ENCODE measurements at regions not wholly inside any gene's neighbourhood (a gene's known extent, or its start where the extent isn't known, plus 50 kb on each side); places are given as distances from the start of the nearest gene placed in this dataset.

- 83 to 87% methylated on average over 17 of the region's 17 CpGs for WGBS, 2 donors
- no peak overlapping the region for H3K4me3 ChIP-seq (ENCODE audit: low read depth, poor library complexity, severe bottlenecking)
- TF ChIP-seq POLR2A (IDR thresholded peaks at IDR 0.05) = no peak
- TF ChIP-seq CTCF (IDR thresholded peaks at IDR 0.05) = no peak
- intact Hi-C loops (cut with DNase I; ENCODE audit: low total_unique reads) = no loop called here
- DNase-seq (ENCODE audit: low spot score in 2 of 2) = no peak
These were observed 396.6 kb downstream of the NPHP4 start for GRCh38 chr1:5595531-5596170.

GRCh38 chr1:5594056-5594956 is 397.9 kb downstream of the NPHP4 start:
- H3K4me3 ChIP-seq (ENCODE audit: low read depth, poor library complexity, severe bottlenecking) = no peak overlapping the region
- 76 to 77% methylated on average over 18 of the region's 18 CpGs for WGBS, 2 donors
- intact Hi-C loops (cut with DNase I; ENCODE audit: low total_unique reads) = no loop called here
- peak in 1 of 2 donors; percentile 71 for DNase-seq (ENCODE audit: low spot score in 2 of 2)
- no peak for TF ChIP-seq POLR2A (IDR thresholded peaks at IDR 0.05)
- no peak for TF ChIP-seq CTCF (IDR thresholded peaks at IDR 0.05)

GRCh38 chr1:5590717-5591116 is 401.5 kb downstream of the NPHP4 start:
- no peak overlapping the region for H3K4me3 ChIP-seq (ENCODE audit: low read depth, poor library complexity, severe bottlenecking)
- DNase-seq (ENCODE audit: low spot score in 2 of 2) = no peak
- WGBS, 2 donors = 91 to 95% methylated on average over 1 of the region's 1 CpG
- intact Hi-C loops (cut with DNase I; ENCODE audit: low total_unique reads) = no loop called here
- TF ChIP-seq CTCF (IDR thresholded peaks at IDR 0.05) = no peak
- no peak for TF ChIP-seq POLR2A (IDR thresholded peaks at IDR 0.05)

GRCh38 chr1:5586629-5587028 is 405.6 kb downstream of the NPHP4 start:
- WGBS, 2 donors = 72 to 83% methylated on average over 4 of the region's 4 CpGs
- peak in 1 of 2 donors; percentile 37 for DNase-seq (ENCODE audit: low spot score in 2 of 2)
- TF ChIP-seq POLR2A (IDR thresholded peaks at IDR 0.05) (no peak), CTCF (IDR thresholded peaks at IDR 0.05) (no peak)
- no peak overlapping the region for H3K4me3 ChIP-seq (ENCODE audit: low read depth, poor library complexity, severe bottlenecking)
- intact Hi-C loops (cut with DNase I; ENCODE audit: low total_unique reads) = no loop called here

GRCh38 chr1:5585256-5585655 is 407.0 kb downstream of the NPHP4 start:
- 80 to 85% methylated on average over 9 of the region's 9 CpGs for WGBS, 2 donors
- no peak for DNase-seq (ENCODE audit: low spot score in 2 of 2)
- intact Hi-C loops (cut with DNase I; ENCODE audit: low total_unique reads) = no loop called here
- TF ChIP-seq CTCF (IDR thresholded peaks at IDR 0.05) = no peak
- no peak for TF ChIP-seq POLR2A (IDR thresholded peaks at IDR 0.05)
- no peak overlapping the region for H3K4me3 ChIP-seq (ENCODE audit: low read depth, poor library complexity, severe bottlenecking)

All from lower leg skin (tissue), 4 donors.